ENCODE measurements at regions not wholly inside any gene's neighbourhood (a gene's known extent, or its start where the extent isn't known, plus 50 kb on each side); places are given as distances from the start of the nearest gene placed in this dataset.

DNA sequence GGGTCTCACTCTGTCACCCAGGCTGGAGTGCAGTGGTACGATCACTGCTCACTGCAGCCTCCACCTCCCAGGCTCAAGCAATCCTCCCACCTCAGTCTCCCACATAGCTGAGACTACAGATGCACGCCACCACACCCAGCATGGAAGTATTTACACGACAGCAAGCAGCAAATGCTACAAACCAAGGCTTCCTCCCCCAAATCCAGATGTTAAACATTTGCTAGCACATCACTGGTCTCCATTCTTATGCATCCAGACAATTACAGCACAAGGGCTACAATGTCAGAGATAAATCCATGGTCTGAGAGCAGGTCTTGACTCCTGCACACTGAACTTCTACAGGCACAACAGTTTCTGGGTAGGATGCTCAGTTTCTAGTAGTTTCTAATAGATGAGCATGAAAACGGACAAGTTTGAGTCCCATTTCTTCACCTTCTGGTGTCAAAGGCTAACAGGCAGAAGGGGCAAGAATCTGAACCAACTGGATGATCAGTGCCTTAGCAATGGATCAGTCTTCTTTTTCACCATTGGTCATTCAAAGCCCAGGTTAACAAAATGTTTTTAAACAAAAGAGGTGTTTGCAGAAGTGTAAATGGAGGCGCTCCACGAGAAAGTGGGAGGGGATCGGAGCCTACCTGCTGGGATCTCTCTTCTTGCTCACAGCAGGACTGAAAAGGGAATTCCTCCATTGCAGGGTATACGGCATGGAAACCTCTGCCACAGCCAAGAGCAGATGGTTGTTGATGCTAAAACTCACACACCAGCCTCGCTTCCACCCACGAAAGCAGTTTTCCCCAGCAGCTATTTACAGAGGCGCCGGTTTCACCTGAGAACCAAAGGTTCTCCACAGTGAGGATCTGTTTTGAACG is 135.0 kb upstream of the ARL4C start:
- DNase-seq: no peak

DNA sequence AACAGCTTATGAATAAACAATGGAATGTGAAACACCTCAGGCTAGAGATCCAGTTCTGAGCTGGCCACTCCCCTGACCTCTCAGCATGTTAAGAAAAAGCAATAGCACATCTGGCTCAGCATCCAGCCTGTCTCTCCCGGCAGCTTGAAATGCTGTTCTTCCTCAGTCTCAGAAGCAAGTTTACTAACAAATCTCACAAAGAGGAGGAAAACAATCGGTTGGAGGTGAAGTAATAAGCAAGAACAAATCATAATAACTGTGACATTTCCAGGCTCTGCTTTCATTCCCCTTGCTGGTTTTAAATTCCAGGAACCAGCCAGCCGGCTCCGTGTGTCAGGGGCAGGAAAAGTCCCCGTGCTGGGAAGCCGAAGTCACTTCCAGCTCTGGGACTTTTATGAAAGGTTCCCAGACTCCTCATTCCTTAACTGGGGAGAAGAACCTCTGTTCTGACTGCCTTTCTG is 133.9 kb upstream of the ARL4C start:
- DNase-seq: no peak

DNA sequence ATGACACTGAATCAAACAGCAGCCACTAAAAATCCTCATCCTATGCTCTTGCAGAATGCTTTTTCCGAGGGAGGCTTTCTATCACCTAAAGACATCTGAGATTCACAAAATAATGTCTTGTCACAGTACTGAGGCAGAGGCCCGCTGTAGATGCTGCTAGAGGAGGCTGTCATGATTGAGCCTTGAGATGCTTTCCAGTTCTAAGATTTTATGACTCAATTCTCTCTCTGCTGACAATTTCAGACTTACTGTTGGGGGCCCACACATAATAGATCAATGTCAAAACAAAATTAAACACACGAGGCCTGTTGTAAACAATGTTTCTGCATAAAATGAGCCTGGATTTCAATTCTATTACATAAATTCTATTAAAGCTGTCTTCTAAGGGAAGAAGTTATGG is 132.7 kb upstream of the ARL4C start:
- no peak for DNase-seq

- DNase-seq: no peak
These were observed 132.1 kb upstream of the ARL4C start for GRCh38 chr2:234628953-234629352.

- no peak for DNase-seq
These were observed 130.4 kb upstream of the ARL4C start for GRCh38 chr2:234627308-234627707.

DNA sequence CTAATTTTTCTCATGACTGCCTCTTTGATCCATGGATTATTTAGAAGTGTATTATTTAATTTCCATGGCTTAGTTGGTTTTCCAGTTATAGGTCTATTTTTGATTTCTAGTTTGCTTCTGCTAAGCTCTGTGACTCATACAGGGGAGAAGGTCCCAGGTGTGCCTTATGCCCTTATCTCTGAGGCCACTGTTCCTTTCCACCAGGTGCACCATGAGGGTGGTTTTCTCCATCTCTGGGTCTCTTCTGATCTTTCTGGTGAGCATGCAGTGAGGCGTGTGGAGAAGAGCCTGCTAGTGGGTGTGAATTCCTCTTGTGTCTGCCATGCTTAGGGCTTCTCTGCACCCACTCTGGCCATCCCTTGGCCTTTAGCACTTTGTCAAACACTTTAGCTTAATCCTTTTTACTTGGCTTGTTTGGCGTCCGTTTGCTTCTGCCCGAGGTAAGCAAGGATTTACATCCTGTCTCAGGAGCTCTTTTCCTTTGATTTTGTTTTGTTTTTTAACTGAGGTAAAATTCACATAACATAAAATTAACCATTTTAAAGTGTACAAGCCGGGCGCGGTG is 129.8 kb upstream of the ARL4C start:
- DNase-seq: no peak

DNA sequence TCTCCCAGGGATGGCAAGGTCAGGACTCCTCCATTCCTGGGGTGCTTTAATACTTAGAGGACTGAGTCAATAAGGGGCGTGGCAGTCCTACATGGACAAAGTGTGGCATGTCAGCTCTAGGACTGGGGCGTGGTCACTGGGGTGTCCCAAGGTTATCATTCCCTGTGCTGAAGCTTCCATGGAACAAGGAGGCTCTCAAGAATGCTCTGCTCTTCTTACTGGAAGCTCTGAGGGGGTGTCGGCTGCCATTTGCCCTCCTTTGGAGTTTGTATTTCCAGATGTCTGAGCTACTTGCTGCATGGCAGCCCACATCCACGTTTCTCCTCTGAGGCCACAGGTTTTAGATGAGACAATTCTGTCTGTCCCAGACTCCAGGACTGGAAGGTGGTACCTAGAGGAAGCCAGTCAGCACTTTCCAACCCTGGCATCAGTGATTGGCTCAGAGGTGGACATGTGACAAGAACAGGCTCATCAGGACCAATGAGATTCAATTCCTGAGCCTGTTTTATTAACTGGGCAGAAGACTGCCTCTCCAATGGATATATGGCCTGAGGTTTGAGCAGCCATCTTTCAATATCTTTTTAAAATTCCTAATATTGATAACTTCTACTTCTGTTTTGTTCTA is 128.9 kb upstream of the ARL4C start:
- no peak for DNase-seq

GRCh38 chr2:234623521-234623991 is 126.7 kb upstream of the ARL4C start:
- no peak for DNase-seq

DNA sequence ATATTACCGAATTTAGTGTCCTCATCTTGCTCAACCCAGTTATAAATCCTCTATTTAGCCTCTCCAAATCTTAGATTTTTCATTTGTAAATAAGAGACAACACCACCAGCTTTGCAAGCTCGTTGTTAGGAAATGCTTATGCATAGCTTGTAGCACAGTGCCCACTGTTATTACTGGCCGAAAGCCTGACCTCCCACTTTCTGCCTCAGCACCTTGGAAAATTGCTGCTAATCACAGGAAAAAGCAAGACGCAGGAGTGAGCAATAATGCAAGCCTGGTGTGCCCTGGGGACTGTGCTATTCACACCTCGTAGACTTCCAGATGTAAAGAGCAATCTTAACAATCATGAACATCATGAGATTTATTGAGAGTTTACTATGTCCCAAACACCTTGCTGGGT is 124.2 kb upstream of the ARL4C start:
- DNase-seq: no peak

GRCh38 chr2:234620018-234620417 is 123.1 kb upstream of the ARL4C start:
- DNase-seq: no peak

- DNase-seq: no peak
These were observed 118.9 kb upstream of the ARL4C start for GRCh38 chr2:234615643-234616356.

- no peak for DNase-seq
These were observed 114.3 kb upstream of the ARL4C start for GRCh38 chr2:234611209-234611608.

DNA sequence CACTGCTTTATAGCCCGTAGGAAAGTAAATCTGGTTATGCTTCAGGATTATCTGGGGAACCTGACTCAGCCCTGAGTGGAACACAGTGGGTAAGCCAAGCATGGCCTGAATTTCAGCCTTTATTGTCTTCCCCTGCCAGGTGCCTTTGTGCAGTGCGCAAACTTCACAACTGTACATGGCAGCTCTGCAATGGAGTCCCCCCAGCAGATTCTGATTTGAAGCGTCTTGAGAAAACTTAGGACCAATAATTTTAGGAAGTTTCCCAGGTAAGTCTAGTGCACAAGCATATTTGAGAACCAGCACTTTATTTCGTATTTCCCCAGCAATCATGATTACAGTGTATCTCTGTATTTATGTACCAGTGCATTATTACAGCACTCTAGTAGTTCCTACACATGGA is 112.1 kb upstream of the ARL4C start:
- DNase-seq: no peak

DNA sequence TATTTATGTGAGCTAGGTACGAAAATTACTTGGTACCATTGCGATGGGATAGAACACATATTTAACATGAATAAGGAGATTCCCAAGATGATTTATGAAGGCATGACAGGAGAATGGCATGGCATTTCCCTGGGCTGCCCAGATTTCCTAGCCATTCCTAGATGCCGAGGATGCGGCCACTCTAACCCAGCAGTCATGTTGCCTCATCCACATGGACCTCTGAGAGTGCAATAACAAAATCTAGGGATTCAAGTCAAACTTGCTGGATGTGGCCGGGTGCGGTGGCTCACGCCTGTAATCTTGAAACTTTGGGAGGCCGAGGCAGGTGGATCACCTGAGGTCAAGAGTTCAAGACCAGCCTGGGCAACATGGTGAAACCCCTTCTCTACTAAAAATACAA is 110.8 kb upstream of the ARL4C start:
- DNase-seq: no peak

DNA sequence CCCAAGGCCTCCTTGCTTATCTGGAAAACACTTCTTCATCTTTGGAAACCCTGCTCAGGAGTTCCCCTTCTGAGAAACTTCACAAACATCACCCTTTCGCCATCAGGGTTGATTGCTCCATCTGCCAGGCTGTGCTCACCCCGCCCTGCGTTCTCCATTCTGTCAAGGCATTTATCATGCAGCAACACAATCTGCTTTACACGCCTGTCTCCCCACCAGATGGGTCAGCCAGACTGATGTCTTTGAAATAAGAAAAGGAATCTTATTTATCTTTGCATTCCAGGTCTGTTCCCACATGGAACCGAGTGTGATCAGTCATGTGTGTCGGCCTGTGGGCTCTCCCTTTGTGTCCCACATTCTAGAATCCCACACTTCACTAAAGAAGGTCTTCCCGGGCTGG is 110.0 kb upstream of the ARL4C start:
- DNase-seq: no peak

GRCh38 chr2:234603619-234604018 is 106.7 kb upstream of the ARL4C start:
- DNase-seq: no peak

GRCh38 chr2:234601213-234601612 is 104.3 kb upstream of the ARL4C start:
- no peak for DNase-seq

DNA sequence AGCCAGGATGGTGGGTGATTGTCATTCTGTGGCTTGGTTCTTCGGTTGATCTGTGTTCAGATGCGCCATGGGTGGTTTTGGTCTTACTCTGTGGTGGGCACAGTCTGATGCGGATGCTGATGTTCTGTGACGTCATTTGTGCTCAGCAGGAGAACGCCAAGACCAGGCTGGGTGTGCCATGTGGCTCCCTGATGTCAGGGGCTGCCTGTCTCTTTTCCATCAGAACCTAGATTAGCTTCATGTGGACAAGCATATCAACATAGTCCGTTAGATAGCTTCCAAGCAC is 100.6 kb upstream of the ARL4C start:
- DNase-seq: no peak

DNA sequence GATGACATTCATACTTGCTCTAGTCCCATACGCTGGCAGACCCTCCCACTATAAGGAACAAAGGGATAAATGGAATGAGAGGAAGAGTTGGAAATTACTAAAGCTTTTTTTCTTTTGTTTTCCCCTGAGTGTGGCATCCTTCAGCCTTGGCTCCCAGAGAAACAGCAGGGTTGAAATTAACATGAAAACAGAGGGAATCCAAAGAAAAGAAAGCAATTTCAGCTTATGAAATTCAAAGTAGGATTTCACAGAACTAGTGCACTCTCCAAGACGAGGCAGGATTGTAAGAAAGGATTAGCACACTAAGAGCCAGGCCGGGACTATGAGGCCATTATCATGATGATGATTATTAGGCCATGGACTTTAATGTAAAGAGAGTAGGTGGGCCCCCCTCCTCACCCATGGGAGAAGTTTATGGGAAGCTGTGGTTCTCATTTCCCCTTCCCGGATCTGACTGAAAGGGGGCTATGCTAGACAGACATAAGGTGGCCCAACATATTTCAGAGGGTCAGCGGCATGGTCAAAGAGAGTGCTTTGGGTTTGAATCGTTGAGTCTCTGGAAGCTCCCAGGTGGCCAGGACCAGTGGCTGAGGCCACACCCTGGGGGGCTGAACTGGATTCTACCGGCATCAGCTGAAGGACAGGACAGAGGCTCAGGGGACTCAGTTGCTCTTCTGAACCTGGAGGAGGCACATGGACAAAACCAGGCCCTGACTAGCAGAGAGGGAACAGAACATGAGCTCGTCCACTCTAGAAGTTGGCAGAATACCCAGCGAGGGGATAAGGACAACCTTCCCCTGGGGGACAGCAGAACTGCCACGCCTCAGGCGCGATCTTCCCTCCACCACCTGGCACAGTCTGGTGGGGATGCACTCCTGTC is 100.1 kb upstream of the ARL4C start:
- DNase-seq: no peak

DNA sequence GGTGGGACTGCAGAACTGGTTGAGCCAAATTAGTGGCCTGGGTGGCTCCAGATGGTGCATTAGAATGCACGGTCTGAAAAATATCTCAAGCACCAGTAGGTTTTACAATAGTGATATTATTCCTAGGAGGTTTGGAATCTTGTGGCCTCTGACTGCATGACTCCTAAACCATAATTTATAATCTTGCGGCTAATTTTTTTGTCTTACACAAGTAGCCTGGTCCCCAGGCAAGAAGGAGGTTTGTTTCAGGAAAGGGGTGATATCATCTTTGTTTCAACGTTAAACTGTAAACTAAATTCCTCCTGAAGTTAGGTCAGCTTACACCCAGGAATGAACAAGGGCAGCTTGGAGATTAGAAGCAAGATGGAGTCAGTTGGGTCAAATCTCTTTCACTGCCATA is 98.9 kb upstream of the ARL4C start:
- no peak for DNase-seq

DNA sequence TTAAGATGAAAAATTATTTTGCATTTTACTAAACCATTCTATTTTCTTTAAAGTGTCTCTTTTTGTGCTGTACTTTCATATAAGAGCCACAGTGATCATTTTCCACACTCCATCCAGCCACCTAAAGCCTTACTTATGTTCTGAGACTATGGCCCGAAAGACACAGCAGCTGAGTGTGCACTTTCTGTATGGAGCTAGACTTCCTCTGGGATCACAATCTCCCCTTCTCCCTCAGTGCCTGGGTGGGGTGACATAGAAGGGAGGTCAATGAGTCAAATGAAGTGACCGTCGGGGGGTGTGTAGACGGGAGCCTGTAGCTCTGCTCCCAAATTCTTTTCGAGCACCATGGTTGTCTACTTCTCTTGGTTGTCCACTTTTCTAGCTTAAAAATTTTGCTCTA is 97.8 kb upstream of the ARL4C start:
- no peak for DNase-seq

DNA sequence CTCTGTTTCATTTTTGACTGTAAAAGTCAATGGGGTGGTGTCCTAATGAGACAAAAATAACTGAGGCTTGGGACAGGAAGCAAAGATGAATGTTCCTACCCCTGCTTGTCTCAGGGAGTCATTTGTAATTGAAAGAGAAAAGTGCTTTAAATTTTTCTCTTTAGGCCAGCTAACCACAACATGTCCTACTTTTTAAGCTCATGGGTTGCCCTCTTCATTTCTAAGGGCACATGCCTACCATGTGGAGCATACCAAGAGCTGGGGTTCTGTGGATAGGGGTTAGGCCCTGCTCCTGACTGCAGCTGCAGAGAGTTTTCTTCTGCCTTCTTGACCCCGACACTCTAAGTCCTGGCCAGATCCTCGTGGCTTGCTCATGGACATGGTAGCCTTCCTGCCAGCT is 96.8 kb upstream of the ARL4C start:
- no peak for DNase-seq

- no peak for DNase-seq
These were observed 95.7 kb upstream of the ARL4C start for GRCh38 chr2:234592541-234592940.
